IPS DF 6.9 (cell line): ENCODE measurements at regions not wholly inside any gene's neighbourhood (a gene's known extent, or its start where the extent isn't known, plus 50 kb on each side); places are given as distances from the start of the nearest gene placed in this dataset.

Experiments
- DNase-seq: peaks from one replicate; pipeline ENCODE4 v3.0.0-alpha.2; 2013; ENCODE audit warnings: low read depth, low spot score
- H3K27ac ChIP-seq: one replicate; pipeline ENCODE4 v1.5.1; 2013; ENCODE audit warnings: low read length, control low read depth
- H3K27me3 ChIP-seq: 2 replicates; pipeline ENCODE4 v1.6.1; 2013; ENCODE audit warnings: mild to moderate bottlenecking, low read length; ENCODE audit not compliant: control insufficient read depth, insufficient read depth
- H3K36me3 ChIP-seq: 2 replicates; pipeline ENCODE4 v1.6.1; 2013; ENCODE audit warnings: low read length; ENCODE audit not compliant: control insufficient read depth, insufficient read depth
- H3K4me1 ChIP-seq: 2 replicates; pipeline ENCODE4 v1.6.1; 2013; ENCODE audit warnings: low read length; ENCODE audit not compliant: control insufficient read depth, insufficient read depth
- H3K4me3 ChIP-seq: 2 replicates; pipeline ENCODE4 v1.5.1; 2013; ENCODE audit warnings: mild to moderate bottlenecking, low read length
- H3K9me3 ChIP-seq: 2 replicates; pipeline ENCODE4 v1.6.1; 2013; ENCODE audit warnings: low read length, inconsistent platforms; ENCODE audit not compliant: control insufficient read depth, insufficient read depth
- WGBS: extraction: QIAGEN DNeasy Blood & Tissue Kit; methylation state at CpG from one replicate; pipeline ENCODE4 v1.1.7; 2013; ENCODE audit warnings: mixed read lengths, missing lambda C conversion rate; ENCODE audit not compliant: insufficient read length, insufficient coverage; 5-methylcytosine and 5-hydroxymethylcytosine counted together

- no peaks in the 10 kb centered on the region for H3K27me3 ChIP-seq
- H3K4me1 ChIP-seq: no peaks in the 10 kb centered on the region
- no peak for DNase-seq
- no peaks in the 10 kb centered on the region for H3K9me3 ChIP-seq
- no peaks in the 10 kb centered on the region for H3K36me3 ChIP-seq
- WGBS: no CpG with 5 or more reads among the region's 1 CpG
- no peak overlapping the region for H3K27ac ChIP-seq
- no peak overlapping the region for H3K4me3 ChIP-seq
Observed at GRCh38 chr6:55958790-55959189, 83.4 kb upstream of the BMP5 start.

DNA sequence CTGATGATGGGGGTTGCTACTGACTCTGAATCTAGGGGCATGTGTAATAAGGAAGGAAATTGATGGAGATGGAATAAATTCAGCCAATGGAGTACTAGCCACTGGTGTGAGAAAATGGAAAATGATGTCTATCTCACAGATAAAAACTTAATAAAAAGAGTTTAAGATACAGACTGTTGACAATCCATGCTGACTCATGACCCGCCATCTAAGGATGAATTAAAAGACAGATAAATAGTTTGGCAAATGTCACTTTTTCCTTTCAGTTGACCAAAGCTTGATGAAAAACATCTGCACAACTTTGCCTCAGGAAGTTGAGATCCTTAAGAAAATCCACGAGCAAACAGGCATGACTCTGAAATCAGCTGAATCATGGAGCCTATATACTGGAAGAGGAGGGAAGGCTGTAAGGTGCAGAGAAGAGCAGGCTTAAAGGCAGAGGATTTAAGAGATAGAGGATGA, 82.6 kb upstream of the BMP5 start:
- H3K4me1 ChIP-seq: no peaks in the 10 kb centered on the region
- no peak overlapping the region for H3K4me3 ChIP-seq
- no peak overlapping the region for H3K27ac ChIP-seq
- H3K36me3 ChIP-seq: no peaks in the 10 kb centered on the region
- WGBS: no CpG with 5 or more reads among the region's 2 CpGs
- H3K9me3 ChIP-seq: no peaks in the 10 kb centered on the region
- no peaks in the 10 kb centered on the region for H3K27me3 ChIP-seq
- no peak for DNase-seq

GRCh38 chr6:55955684-55956083, 80.3 kb upstream of the BMP5 start:
- WGBS: no CpG with 5 or more reads among the region's 1 CpG
- H3K27me3 ChIP-seq: no peaks in the 10 kb centered on the region

DNA sequence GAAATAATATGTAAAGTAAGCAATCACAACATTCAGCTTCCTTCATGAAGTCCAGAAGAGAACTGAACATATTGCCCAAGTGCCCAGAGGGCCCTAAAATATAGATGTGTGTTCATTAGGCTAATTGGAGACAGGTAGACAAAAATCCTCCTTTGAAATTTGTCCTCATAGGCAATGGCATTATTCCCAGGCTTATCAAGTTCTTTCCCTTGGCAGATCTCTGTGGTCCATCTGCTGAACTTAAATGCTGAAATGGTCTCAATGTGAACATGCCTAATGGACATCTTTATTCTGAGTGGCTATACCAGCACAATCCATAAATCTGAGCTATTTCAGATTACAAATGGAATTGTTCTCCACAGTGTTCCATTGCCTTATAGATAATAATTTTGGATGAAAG, 79.0 kb upstream of the BMP5 start:
- H3K9me3 ChIP-seq: no peaks in the 10 kb centered on the region; the same call in 1 of the 2 replicates
- no peak for DNase-seq
- H3K4me3 ChIP-seq: no peak overlapping the region
- no peaks in the 10 kb centered on the region for H3K4me1 ChIP-seq
- no peaks in the 10 kb centered on the region for H3K27me3 ChIP-seq
- no peak overlapping the region for H3K27ac ChIP-seq
- peaks cover 7% of the 10 kb centered on the region; the same call in 1 of the 2 replicates for H3K36me3 ChIP-seq

More at GRCh38 chr6:55955684-55956083, 80.3 kb upstream of the BMP5 start:
- Histone ChIP-seq H3K4me1 (no peaks in the 10 kb centered on the region), H3K27ac (no peak overlapping the region), H3K4me3 (no peak overlapping the region), H3K36me3 (no peaks in the 10 kb centered on the region; the same call in 1 of the 2 replicates), H3K9me3 (no peaks in the 10 kb centered on the region)
- no peak for DNase-seq

GRCh38 chr6:55953335-55953734, 77.9 kb upstream of the BMP5 start:
- Histone ChIP-seq H3K9me3 (no peaks in the 10 kb centered on the region; the same call in 1 of the 2 replicates), H3K4me3 (no peak overlapping the region), H3K4me1 (no peaks in the 10 kb centered on the region), H3K27me3 (no peaks in the 10 kb centered on the region), H3K36me3 (peaks cover 7% of the 10 kb centered on the region; the same call in 1 of the 2 replicates), H3K27ac (no peak overlapping the region)
- WGBS: 100% methylated on average over 3 of the region's 7 CpGs
- no peak for DNase-seq

DNA sequence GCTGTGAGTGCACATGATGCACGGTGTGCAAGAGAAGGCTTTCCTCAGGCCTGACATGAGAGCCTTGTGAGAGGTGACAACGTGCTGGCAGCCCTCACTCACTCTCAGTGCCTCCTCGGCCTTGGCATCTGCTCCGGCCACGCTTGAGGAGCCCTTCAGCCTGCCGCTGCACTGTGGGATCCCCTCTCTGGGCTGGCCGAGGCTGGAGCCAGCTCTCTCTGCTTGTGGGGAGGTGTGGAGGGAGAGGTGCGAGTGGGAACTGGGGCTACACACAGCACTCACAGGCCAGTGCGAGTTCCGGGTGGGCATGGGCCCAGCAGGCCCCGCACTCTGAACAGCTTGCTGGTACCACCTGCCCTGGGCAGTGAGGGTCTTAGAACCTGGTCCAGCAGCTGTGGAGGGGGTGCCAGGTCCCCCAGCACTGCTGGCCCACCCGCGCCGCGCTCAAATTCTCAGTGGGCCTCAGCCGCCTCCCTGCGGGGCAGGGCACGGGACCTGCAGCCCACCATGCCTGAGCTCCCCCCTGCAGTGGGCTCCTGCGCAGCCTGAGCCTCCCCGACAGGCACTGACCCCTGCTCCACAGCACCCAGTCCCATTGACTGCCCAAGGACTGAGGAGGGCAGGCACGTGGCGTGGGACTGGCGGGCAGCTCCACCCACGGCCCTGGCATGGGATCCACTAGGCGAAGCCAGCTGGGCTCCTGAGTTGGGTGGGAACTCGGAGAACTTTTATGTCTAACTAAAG, 74.9 kb upstream of the BMP5 start:
- no peak overlapping the region for H3K27ac ChIP-seq
- no peaks in the 10 kb centered on the region for H3K27me3 ChIP-seq
- peaks cover 7% of the 10 kb centered on the region; the same call in 1 of the 2 replicates for H3K36me3 ChIP-seq
- DNase-seq: no peak
- H3K4me1 ChIP-seq: no peaks in the 10 kb centered on the region
- WGBS: no CpG with 5 or more reads among the region's 26 CpGs
- no peak overlapping the region for H3K4me3 ChIP-seq
- no peaks in the 10 kb centered on the region; the same call in 1 of the 2 replicates for H3K9me3 ChIP-seq

DNA sequence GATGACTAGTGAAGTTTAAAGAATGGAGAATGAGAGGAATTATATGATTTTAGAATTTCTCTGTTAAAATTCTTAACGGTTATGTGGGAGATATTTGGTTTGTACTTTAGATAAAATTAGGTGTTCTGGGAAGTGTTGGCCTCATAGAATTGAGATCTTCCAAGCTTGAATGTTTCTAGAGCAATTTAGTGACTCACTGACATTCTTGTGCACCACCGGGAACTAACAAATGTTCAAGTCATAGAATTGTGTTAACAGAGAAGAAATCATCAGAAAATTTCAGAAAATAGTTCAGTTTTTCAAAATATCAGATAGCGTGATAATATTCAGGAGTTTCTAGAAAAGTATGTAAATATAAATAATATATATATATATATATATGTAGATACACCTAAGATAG, 67.9 kb upstream of the BMP5 start:
- H3K4me1 ChIP-seq: no peaks in the 10 kb centered on the region
- no peaks in the 10 kb centered on the region for H3K36me3 ChIP-seq
- no peak overlapping the region for H3K4me3 ChIP-seq
- no peaks in the 10 kb centered on the region for H3K27me3 ChIP-seq
- no peaks in the 10 kb centered on the region for H3K9me3 ChIP-seq
- H3K27ac ChIP-seq: no peak overlapping the region
- no peak for DNase-seq
- 100% methylated on average over 1 of the region's 3 CpGs for WGBS

- Histone ChIP-seq H3K27ac (no peak overlapping the region), H3K9me3 (no peaks in the 10 kb centered on the region), H3K4me3 (no peak overlapping the region), H3K4me1 (no peaks in the 10 kb centered on the region), H3K36me3 (no peaks in the 10 kb centered on the region), H3K27me3 (no peaks in the 10 kb centered on the region)
- DNase-seq: no peak
- no CpG with 5 or more reads among the region's 2 CpGs for WGBS
Observed at GRCh38 chr6:55941702-55942101, 66.3 kb upstream of the BMP5 start.

DNA sequence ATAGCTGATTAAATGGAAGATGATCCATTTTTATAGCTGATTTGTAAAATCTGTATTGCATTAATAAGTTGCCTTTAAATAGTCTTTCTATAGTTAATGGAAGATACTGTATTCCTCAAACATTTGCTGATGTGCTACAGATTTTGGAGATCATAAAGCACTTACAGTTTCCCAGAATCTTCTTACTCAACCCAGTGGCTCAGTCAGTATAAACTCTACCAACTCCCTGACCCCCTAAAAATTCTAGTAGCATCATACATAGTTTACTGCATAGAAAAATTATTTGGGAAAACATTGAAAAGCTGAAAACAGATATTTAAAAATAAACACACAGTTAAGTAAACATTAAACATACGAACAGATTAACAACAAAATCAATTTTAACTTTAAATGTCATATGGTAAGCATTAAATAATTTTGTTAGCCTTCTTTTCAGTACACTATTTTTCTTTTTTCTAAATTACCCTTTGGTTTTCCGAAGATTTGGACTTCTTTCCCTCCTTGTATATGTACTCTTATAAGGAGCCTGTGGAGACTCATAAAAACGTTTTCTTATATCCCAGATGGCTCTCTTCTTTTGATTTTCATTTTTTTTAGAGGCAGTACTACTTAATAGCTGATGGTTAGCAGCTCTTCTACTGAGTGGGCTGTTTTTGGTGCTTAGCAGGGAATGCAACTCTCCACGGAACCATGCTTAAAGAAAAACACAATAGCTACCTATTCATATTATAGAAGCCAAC, 62.7 kb upstream of the BMP5 start:
- WGBS: no CpG with 5 or more reads among the region's 4 CpGs
- Histone ChIP-seq H3K4me1 (no peaks in the 10 kb centered on the region), H3K4me3 (no peak overlapping the region), H3K9me3 (no peaks in the 10 kb centered on the region), H3K27me3 (no peaks in the 10 kb centered on the region), H3K36me3 (no peaks in the 10 kb centered on the region), H3K27ac (no peak overlapping the region)
- no peak for DNase-seq

- no peaks in the 10 kb centered on the region for H3K36me3 ChIP-seq
- H3K4me3 ChIP-seq: no peak overlapping the region
- no peaks in the 10 kb centered on the region for H3K4me1 ChIP-seq
- WGBS: no CpG with 5 or more reads among the region's 5 CpGs
- no peaks in the 10 kb centered on the region for H3K9me3 ChIP-seq
- H3K27ac ChIP-seq: no peak overlapping the region
- DNase-seq: no peak
- no peaks in the 10 kb centered on the region for H3K27me3 ChIP-seq
Observed at GRCh38 chr6:55937261-55937947, 62.0 kb upstream of the BMP5 start.
